ENCODE measurements at regions not wholly inside any gene's neighbourhood (a gene's known extent, or its start where the extent isn't known, plus 50 kb on each side); places are given as distances from the start of the nearest gene placed in this dataset.
"Not testable (repeated sequence)": the region's sequence is repeated elsewhere in the genome, so short reads cannot be mapped to it uniquely, and the experiment has no call there.

DNA sequence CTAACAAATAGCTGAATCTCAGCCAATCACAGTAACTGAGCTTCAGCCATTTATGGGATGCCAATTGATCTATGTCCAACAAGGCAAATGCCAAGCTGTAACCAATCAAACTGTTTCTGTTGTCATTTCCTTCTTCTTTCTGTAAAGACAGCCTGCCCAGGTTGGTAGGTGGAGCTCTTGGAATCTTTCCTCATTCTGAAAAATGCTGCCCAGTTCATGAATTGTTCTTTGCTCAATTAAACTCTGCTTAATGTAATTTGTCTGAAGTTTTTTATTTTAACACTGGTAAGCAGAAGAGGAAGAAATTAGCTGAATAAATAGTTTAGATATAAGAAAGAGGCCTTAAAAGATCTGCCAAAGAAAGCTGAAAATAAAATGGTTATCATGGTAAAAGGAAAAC lies 1235.6 kb downstream of the EFNA5 start:
- DNase-seq (ENCODE audit: low spot score): no peak

DNA sequence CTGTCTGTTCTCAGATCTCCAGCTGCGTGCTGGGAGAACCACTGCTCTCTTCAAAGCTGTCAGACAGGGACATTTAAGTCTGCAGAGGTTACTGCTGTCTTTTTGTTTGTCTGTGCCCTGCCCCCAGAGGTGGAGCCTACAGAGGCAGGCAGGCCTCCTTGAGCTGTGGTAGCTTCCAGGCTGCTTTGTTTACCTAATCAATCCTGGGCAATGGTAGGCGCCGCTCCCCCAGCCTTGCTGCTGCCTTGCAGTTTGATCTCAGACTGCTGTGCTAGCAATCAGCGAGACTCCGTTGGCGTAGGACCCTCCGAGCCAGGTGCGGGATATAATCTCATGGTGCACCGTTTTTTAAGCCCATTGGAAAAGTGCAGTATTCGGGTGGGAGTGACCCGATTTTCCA lies 1240.0 kb downstream of the EFNA5 start:
- not testable (repeated sequence) for DNase-seq (ENCODE audit: low spot score)

DNA sequence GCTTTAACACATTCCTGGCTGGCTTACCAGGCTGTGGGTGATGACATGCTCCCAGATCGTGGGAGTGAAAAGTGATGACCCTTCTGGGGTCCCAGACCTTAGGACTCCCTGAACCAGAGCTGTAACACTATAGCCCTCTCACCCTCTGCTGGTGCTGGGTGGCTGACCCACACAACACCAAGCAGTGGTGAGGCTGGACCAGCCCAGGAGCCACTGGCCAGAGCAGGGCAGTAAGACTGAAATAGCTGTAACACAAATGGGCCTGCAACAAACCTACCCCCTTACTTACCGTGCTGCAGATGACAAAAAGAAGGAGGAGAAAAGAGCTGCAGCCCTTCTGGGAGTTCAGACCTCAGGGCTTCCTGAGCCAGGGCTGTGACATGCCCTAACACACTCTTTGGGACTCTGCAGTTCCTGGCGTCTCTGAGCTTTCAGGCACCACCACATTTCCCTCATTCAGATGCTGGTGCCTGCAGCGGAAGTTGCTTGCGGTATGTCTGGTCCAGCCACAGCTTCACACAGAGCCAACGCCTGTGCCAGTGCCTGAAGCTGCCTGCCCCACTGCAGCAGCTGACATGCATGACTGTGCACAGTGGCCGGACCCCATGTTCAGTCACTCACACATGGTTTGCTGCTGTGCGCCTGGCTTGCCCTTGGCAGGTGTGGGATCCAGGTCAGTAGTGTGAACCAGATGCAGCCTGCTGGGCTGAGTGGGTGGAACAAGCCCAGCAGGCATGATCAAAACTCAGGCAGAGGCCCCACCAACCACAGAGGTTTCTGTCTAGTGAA lies 1247.4 kb downstream of the EFNA5 start:
- DNase-seq (ENCODE audit: low spot score): no peak

DNA sequence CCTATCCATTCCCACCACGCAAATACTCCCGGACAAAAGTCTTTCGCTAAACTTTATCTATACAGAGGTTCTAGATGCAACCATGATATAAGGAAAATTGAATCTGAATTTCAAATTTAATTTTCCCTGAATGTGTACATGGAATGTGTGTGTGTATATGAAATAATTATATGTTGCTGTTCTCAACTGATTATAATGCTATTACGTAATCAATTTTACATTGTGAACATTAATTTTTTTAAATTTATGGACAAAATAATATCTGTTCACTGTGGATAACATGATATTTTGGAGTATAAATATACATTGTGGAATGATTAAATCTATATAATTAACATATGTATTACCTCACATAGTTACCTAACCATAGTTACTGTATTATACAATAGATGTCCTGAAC lies 1250.6 kb downstream of the EFNA5 start:
- no peak for DNase-seq (ENCODE audit: low spot score)

DNA sequence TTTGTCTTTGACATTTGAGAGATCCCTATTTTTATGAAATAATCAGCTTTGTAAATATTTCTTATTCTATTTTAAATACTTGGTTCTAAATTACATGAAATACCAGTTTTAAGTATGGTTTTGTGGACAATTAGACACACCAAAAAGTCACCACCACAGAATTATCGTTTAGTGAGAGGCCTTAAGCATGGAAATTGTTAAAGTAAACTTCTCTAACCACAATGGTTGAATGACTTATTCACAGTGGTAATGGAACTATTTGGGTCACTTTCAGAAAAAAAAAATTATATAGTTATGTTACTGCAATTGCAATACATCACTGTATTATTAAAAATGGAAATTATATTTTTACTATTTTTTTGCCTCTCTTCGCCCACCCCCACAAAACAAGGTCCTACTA lies 1252.5 kb downstream of the EFNA5 start:
- DNase-seq (ENCODE audit: low spot score): no peak

DNA sequence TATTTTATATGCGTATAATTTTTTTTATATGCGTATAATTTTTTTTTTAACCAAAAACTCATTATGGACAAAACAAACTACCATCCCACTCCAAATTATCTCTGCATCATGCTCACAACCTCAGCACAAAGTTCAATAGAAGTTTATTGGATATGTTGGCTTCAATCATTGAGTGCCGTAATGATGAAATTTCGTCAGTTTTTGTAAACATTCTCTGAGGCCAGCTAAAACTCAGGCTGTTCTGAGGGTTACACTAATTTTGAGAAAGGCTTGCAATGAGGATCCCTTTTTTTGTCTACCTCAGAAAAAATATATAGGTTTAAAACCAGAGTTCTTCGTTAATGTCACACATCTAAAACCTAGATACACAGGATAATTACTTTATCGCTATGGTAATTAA lies 1253.2 kb downstream of the EFNA5 start:
- no peak for DNase-seq (ENCODE audit: low spot score)

DNA sequence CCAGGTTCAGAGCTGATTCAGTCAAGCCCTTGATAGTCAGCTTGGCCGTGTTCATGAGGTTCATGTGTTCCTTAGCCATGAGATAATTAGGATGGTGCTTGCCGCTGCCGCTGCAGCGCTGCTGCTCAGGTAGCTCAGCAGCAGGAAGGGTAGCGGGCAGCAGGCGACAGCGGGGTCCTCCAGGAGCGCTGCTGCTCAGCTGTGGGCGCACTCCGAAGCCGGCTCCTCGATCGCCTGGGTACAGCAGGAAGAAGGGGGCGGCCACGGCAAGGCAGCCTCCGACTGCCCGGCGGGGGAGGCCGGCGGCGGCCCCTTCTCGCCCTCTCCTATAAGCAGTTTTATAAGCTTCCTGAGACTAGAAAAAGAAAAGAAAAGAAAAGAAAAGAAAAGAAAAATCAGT lies 1253.6 kb downstream of the EFNA5 start:
- DNase-seq (ENCODE audit: low spot score): no peak

DNA sequence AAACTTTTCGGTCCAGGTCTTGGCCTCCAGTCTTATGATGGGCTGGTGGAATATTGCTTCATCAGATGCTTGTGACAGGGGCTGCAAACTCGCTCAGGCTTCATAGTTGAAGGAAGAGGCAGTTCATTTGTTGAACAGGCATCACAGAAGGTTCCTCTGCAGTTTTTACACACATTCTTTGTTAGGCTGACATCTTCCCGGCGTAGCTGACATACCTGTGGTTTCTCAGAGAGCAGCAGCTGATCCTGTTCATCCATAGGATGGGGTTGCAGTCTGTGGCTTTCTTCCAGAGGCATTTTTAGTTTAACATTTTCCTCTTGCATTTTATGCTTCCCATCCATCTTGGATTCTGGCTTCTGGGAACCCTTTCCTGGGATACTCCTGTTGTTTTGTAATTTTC lies 1255.2 kb downstream of the EFNA5 start:
- DNase-seq (ENCODE audit: low spot score): no peak

DNA sequence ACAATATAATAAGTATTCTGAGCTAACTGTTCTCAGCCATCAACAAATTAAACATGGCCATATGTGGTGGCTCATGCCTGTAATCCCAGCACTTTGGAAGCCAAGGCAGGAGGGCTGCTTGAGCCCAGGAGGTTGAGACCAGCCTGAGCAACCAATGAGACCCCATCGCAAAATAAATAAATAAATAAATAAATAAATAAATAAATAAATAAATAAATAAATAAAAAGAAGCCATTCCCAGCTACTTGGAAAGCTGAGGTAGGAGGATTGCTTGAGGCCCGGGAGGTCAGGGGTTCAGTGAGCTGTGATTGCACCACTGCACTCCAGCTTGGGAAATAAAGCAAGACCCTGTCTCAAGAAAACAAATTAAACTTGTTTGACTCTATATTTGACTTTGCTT lies 1256.4 kb downstream of the EFNA5 start:
- no peak for DNase-seq (ENCODE audit: low spot score)

DNA sequence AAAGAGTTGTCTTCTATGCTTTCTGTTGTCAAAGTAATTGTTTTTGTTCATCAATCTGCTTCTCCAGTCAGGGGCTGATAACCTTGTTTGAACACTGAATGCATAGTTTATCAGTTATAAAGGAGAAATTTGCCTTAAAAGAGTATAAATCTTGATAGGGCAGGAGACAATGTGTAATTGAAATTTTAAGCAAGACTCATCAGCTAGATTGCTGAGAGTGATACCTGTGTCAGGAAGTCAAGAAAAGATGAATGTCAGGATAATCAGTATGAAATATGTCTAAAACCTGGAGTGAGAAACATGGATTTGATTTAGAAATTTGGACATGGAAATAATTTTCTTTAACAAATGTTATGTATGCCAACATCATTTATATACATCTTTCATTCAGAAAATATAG lies 1258.1 kb downstream of the EFNA5 start:
- no peak for DNase-seq (ENCODE audit: low spot score)

DNA sequence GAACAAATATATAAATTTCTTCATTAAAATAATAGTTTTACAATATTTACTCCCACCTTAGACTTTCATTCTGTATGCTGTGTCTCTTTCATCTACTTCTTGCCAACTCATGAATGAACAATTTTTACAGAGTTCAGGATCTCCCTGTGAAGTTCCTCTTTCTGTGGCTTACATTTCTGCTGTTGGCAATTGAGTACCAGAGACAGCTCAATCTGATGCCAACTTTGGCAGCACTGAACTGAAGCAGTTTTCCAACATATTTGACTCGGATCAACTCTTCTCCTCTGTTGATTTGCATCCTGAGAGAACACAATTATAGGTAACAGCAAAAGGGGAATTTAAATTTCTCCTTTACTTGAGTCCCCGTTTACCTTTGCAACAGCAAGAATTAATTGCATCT lies 1262.2 kb downstream of the EFNA5 start:
- no peak for DNase-seq (ENCODE audit: low spot score)

DNA sequence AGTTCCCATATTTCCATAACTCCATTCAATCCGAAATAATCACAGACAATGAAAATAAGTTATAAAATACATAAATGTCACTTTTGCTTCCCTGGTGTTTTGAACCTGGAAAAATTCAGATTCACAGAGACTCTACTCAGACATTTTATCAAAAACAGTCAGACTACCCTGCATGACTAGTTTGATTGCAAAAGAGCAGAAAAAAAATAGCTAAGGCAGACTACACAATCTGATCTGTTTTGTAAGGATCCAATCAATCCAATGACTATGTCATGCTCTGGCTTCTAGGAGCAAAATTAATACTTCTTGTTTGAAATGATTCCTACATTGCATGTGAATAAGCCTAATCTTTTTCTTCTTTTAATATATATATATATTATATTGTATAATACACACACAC lies 1262.6 kb downstream of the EFNA5 start:
- DNase-seq (ENCODE audit: low spot score): no peak

DNA sequence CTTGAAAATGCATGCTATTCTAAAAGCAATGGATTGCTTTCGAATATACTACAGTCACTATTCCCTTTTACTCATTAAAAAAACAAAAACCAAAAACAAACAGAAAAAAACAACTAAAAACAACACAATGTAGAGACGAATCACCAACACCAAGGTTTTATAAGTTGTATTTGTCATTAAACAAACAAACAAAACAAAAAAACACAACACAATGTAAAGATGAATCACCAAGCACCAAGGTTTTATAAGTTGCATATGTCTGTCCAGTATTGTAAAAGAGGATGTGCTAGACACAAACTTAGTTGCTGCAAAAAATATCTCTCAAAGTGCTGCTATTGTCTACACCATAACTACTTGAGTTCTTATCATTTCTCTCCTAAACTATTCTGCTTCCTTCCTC lies 1269.2 kb downstream of the EFNA5 start:
- no peak for DNase-seq (ENCODE audit: low spot score)

DNA sequence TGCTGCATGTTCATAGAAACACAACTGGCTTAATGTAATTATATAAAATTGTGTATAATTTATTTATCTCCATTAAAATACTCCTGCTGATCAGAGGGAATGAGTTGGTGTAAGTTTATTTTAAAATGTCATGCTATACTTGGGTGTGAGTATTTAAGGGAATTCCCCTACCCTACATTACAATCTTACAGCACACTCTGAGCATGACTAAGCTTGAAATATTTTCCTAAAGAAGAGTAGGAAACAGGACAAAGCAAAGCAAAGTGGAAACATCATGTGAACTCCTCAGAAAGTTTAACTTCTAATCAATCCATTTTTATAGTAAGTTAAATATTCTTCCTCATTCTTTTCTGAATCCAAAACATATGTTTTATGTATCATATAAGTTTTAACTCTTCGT lies 1271.3 kb downstream of the EFNA5 start:
- DNase-seq (ENCODE audit: low spot score): no peak

DNA sequence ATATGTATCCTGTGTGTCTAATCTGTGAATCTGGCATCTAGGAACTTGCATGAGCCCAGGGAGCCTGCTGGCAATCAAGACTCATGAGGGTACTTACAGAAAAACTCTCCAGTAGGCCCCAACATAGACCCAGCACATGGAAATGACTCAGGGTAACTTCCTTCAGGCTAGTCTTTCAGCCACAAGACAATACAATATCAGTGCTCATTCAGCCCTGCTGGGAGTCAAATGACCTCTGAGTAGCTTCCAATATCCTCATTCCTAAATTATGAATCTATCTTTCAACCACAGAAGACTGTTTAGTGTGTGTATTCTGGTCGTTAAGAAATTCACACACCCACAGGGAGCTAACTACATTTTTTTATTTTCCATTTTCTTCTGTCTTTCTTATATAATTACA lies 1273.0 kb downstream of the EFNA5 start:
- no peak for DNase-seq (ENCODE audit: low spot score)

DNA sequence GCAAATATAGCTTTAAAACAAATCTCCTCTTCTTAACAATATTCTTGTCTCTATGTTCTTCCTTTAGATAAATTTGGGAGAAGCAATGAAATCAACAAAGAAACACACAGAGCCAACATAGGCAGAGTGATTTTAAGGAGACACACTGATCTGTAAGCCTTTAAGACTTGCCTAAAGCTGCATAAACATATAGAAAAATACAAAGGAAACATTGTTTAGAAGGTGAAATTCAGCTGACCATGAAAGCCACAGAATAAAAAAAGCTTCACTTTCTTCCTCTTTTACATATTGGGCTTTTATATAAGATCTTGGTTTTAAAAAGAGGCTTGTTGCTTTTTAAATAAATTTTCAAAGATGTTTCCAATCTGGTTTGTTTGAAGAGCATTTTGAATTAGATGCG lies 1277.5 kb downstream of the EFNA5 start:
- no peak for DNase-seq (ENCODE audit: low spot score)

DNA sequence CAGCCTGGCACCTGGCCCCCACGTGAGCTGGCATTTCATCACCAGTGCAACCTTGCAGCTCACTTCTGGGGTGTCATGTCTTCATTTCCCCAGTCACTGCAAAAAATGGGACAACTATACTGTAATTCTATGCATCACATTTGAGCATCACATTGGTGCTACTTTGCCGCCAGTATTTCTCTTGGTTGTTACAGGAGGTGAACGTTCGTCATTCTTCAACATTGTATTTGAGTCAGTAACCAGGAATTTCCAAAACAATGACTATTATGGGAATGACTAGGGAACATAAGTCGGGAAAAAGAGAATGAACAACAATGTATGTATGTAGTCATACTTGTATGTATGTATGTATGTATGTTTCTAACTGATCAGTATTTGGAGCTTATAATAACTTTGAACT lies 1278.0 kb downstream of the EFNA5 start:
- no peak for DNase-seq (ENCODE audit: low spot score)

DNA sequence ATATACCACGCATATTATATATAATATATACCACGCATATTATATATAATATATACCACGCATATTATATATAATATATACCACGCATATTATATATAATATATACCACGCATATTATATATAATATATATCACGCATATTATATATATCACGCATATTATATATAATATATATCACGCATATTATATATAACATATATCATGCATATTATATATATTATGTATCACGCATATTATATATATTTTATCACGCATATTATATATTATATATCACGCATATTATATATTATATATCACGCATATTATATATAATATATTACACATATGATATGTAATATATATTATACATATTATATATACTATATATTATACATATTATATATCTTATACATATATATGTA lies 1283.0 kb downstream of the EFNA5 start:
- not testable (repeated sequence) for DNase-seq (ENCODE audit: low spot score)

DNA sequence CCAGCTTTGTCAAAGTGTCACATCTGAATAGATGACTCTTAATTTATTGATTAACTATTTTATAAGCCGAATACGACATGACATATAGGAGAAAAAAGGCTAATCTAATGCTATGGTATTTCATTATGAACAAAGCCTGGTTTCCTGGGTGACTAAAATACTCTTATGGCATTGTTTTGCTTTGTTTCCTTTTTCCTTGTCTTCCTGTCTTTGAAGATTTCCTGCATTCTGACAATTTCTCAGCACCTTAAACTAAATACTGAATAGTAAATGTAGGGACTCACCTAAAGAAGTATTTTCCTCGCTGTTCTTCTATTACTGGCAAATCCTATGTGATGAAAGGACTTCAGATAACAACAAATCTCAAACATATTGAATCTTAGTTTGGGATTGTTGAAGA lies 1284.5 kb downstream of the EFNA5 start:
- DNase-seq (ENCODE audit: low spot score): no peak

DNA sequence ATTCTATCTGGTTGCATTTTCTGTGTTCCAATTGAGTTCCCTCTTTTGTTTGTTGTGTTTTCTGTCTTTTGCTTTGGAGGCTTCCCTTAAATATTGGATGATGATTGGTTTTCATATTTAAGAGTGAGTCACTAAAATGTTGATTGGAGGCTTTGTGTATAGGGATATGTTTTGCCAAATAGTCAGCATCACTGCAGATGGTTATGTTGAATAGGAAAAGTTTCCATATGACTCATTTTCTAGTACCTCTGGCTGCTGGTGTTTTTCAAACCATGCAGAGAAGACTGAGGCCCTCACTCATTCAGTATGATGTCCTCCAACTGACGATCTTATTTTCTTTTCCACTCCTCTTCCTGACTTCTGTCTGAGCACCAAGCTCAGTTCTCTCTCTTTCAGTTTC lies 1290.0 kb downstream of the EFNA5 start:
- DNase-seq (ENCODE audit: low spot score): no peak

DNA sequence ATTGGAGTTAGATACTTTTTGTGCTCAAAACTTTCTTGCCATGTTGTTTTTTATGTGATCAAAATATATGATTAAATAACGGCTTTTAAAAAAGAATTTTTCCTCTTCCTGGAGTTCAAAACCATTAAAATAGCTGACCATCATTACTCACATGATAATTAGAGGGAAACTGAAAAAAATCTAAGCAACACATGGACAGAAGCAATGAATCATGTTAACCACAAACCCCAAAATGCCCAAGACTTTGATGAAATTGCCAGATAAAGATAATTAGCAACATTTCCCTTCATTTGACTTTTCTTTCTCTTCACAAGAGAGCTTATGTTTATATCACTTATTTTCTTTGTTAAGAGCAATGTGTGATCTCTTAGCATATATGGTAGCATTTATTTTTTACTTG lies 1294.2 kb downstream of the EFNA5 start:
- no peak for DNase-seq (ENCODE audit: low spot score)

DNA sequence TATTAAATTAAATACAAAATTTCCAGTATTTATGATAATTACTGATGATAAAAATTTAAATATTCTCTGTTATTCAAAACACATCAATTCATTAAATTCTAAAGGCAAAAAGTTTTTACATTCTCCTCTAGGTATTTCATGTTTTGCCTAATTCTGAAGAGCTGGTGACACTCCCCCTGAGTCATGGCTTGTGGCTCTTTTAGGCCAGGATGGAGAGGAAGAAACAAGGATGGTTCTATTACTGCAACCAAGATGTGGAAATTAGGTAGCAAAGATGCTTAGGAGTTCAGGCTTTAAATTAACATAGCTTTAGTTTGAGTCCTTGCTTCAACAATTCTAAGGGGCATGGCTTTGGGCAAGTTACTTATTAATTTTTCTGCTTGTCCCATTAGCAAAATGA lies 1295.8 kb downstream of the EFNA5 start:
- no peak for DNase-seq (ENCODE audit: low spot score)

DNA sequence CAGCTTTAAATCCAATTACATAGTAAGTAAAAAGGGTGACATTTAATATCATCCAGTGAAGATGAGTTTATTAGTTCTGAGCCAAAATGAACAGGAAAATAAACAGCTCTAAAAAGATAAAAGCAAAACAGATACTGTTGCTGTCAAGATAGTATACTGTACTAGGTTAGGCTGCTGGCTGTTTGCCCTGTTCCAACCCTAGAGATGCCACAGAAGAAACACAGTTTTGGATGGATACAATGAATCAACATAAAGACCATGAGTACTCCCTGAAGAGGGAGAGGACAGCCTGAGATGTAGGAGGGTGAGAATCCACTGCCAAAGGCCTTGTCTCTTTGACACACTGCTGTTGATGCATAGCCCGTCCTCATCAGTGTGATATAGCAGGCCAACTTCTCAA lies 1302.7 kb downstream of the EFNA5 start:
- no peak for DNase-seq (ENCODE audit: low spot score)

DNA sequence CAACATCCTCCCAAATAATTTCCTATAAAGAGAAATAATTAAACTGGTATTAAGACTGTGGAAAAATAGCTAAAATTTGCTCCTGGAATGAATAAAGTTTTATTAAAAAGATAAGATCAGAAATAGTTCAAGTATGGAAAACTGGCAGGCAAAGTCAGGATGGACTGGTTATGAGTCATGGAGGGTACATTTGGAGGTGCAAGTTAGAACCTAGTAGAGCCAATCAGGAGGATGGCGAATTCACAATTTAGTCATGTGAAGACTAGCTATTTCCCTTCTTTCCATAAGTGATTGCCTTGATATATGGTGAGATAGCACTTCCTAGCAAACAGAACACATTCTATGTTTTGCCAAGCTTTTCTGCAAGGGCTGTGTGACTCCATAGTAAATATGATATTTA lies 1303.5 kb downstream of the EFNA5 start:
- DNase-seq (ENCODE audit: low spot score): no peak

All from mucosa of gallbladder (tissue), 1 donor.